HL-60 (cell line): ENCODE measurements at regions not wholly inside any gene's neighbourhood (a gene's known extent, or its start where the extent isn't known, plus 50 kb on each side); places are given as distances from the start of the nearest gene placed in this dataset.

Experiments used
- GABPA ChIP-seq: IDR thresholded peaks from 2 replicates; pipeline ENCODE4 v1.6.1; 2012; ENCODE audit warnings: low read depth
- REST ChIP-seq: IDR thresholded peaks from 2 replicates; pipeline ENCODE4 v1.6.1; 2012; ENCODE audit warnings: low read depth; ENCODE audit not compliant: insufficient replicate concordance
- TF ChIP-seq, protein P1 (sequence below): IDR thresholded peaks from one replicate; pipeline ENCODE4 v1.5.1; 2011; ENCODE audit warnings: low read length, control low read depth, inconsistent platforms; ENCODE audit not compliant: insufficient read depth

DNA sequence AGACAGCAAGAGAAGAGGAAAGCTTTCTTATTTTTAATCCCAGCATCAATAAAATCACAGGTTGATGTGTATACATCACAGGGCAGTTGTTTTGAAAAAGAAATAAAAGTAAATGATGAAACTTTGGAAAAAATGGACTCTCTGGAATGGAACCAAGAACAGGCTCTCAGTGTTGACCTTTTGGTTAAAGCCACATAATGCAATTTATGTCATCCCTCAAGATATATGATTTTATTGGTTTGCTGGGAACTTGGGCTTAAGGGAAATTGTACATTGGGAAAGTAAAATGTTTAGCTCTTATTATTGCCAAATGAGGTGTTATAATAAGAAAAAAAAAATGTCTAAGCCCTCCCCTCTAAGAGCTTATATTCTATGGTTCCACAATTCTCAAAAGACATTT lies 139.8 kb upstream of the MTNR1B start:
- TF ChIP-seq, protein P1, sequence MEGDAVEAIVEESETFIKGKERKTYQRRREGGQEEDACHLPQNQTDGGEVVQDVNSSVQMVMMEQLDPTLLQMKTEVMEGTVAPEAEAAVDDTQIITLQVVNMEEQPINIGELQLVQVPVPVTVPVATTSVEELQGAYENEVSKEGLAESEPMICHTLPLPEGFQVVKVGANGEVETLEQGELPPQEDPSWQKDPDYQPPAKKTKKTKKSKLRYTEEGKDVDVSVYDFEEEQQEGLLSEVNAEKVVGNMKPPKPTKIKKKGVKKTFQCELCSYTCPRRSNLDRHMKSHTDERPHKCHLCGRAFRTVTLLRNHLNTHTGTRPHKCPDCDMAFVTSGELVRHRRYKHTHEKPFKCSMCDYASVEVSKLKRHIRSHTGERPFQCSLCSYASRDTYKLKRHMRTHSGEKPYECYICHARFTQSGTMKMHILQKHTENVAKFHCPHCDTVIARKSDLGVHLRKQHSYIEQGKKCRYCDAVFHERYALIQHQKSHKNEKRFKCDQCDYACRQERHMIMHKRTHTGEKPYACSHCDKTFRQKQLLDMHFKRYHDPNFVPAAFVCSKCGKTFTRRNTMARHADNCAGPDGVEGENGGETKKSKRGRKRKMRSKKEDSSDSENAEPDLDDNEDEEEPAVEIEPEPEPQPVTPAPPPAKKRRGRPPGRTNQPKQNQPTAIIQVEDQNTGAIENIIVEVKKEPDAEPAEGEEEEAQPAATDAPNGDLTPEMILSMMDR, result no peak
- TF ChIP-seq REST, result no peak
- TF ChIP-seq GABPA, result no peak
